ENCODE measurements at regions not wholly inside any gene's neighbourhood (a gene's known extent, or its start where the extent isn't known, plus 50 kb on each side); places are given as distances from the start of the nearest gene placed in this dataset.

- DNase-seq: no peak
Observed at GRCh38 chr20:23228912-23229311, 121.7 kb upstream of the NXT1 start.

GRCh38 chr20:23227976-23228375 is 122.6 kb upstream of the NXT1 start:
- DNase-seq: no peak

- DNase-seq: no peak
Observed at GRCh38 chr20:23227274-23227673, 123.3 kb upstream of the NXT1 start.

GRCh38 chr20:23226612-23227265 is 123.9 kb upstream of the NXT1 start:
- DNase-seq: no peak

- no peak for DNase-seq
Observed at GRCh38 chr20:23225407-23226060, 125.1 kb upstream of the NXT1 start.

- no peak for DNase-seq
Observed at GRCh38 chr20:23224806-23225205, 125.8 kb upstream of the NXT1 start.

GRCh38 chr20:23223908-23224580 is 126.5 kb upstream of the NXT1 start:
- no peak for DNase-seq

GRCh38 chr20:23222531-23223200 is 127.9 kb upstream of the NXT1 start:
- no peak for DNase-seq

- no peak for DNase-seq
Observed at GRCh38 chr20:23217023-23217422, 130.9 kb upstream of the CD93 start.

- no peak for DNase-seq
Observed at GRCh38 chr20:23215344-23215995, 129.3 kb upstream of the CD93 start.

- DNase-seq: no peak
Observed at GRCh38 chr20:23214903-23215302, 128.8 kb upstream of the CD93 start.

GRCh38 chr20:23212464-23212995 is 126.4 kb upstream of the CD93 start:
- no peak for DNase-seq

- no peak for DNase-seq
Observed at GRCh38 chr20:23212011-23212410, 125.9 kb upstream of the CD93 start.

- DNase-seq: no peak
Observed at GRCh38 chr20:23211164-23211563, 125.0 kb upstream of the CD93 start.

GRCh38 chr20:23207826-23208540 is 121.9 kb upstream of the CD93 start:
- no peak for DNase-seq

- no peak for DNase-seq
Observed at GRCh38 chr20:23206995-23207394, 120.9 kb upstream of the CD93 start.

GRCh38 chr20:23206061-23206460 is 119.9 kb upstream of the CD93 start:
- no peak for DNase-seq

GRCh38 chr20:23205611-23206041 is 119.5 kb upstream of the CD93 start:
- peak; percentile 73 for DNase-seq

GRCh38 chr20:23205211-23205610 is 119.1 kb upstream of the CD93 start:
- peak; percentile 20 for DNase-seq

GRCh38 chr20:23203951-23204730 is 118.0 kb upstream of the CD93 start:
- DNase-seq: no peak

- DNase-seq: no peak
Observed at GRCh38 chr20:23203310-23203709, 117.2 kb upstream of the CD93 start.
